DND-41 (cell line): ENCODE measurements at regions not wholly inside any gene's neighbourhood (a gene's known extent, or its start where the extent isn't known, plus 50 kb on each side); places are given as distances from the start of the nearest gene placed in this dataset.
"Not testable (repeated sequence)": the region's sequence is repeated elsewhere in the genome, so short reads cannot be mapped to it uniquely, and the experiment has no call there.

Source experiments
- EZH2 ChIP-seq: IDR thresholded peaks from 3 replicates; pipeline ENCODE4 v1.6.1; 2012; ENCODE audit warnings: borderline replicate concordance, low read depth, mild to moderate bottlenecking, moderate library complexity, low read length, inconsistent platforms; ENCODE audit not compliant: severe bottlenecking
- TF ChIP-seq, protein P1 (sequence below): IDR thresholded peaks from 2 replicates; pipeline ENCODE4 v1.5.1; 2012; ENCODE audit warnings: borderline replicate concordance, low read length, moderate library complexity, mild to moderate bottlenecking; ENCODE audit not compliant: poor library complexity, severe bottlenecking; ENCODE audit errors: extremely low read depth

DNA sequence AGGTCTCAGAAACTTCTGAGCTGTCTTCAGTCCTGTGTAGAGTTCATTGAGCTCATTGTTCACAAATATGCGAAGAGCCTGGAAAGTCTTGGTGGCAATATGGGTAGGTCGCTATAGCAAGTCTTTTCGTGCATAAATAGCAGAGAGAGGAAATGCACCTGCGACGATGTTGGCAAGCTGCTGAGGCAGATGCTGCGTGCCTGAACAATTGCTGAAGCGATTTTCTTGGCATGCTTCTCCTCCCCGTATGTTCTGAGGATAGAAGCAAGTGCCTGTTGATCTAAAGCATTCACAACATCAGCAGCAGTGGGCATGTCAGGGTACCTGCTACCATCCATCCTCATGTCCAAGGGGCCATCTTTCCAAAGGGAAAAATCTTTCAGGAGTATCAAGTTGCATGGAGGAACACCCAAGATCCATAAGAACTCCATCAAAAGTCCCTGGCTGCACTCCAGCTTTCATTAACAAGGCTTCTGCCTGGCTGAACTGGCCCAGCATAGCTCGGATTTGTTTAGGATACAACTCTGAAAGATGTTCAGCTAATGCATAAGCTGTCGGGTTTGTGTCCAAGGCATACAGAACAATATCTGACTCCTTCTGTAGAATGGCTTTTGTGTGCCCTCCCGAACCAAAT is 133.1 kb upstream of the LRIG3 start:
- not testable (repeated sequence) for TF ChIP-seq EZH2
- TF ChIP-seq, protein P1, sequence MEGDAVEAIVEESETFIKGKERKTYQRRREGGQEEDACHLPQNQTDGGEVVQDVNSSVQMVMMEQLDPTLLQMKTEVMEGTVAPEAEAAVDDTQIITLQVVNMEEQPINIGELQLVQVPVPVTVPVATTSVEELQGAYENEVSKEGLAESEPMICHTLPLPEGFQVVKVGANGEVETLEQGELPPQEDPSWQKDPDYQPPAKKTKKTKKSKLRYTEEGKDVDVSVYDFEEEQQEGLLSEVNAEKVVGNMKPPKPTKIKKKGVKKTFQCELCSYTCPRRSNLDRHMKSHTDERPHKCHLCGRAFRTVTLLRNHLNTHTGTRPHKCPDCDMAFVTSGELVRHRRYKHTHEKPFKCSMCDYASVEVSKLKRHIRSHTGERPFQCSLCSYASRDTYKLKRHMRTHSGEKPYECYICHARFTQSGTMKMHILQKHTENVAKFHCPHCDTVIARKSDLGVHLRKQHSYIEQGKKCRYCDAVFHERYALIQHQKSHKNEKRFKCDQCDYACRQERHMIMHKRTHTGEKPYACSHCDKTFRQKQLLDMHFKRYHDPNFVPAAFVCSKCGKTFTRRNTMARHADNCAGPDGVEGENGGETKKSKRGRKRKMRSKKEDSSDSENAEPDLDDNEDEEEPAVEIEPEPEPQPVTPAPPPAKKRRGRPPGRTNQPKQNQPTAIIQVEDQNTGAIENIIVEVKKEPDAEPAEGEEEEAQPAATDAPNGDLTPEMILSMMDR = not testable (repeated sequence)
